KOPT-K1 (cell line): ENCODE measurements at regions not wholly inside any gene's neighbourhood (a gene's known extent, or its start where the extent isn't known, plus 50 kb on each side); places are given as distances from the start of the nearest gene placed in this dataset.
"Not testable (repeated sequence)": the region's sequence is repeated elsewhere in the genome, so short reads cannot be mapped to it uniquely, and the experiment has no call there.

Source experiments
- H3K27ac ChIP-seq: fragments of 200-600 bp; sonication (generic); 2 replicates; pipeline ENCODE4 v1.5.1; 2016; ENCODE audit warnings: antibody characterized with exemption, mild to moderate bottlenecking, low read depth, low read length; ENCODE audit not compliant: poor library complexity, severe bottlenecking
- H3K36me3 ChIP-seq: fragments of 200-600 bp; sonication (generic); 2 replicates; pipeline ENCODE4 v1.5.1; 2017; ENCODE audit warnings: antibody characterized with exemption, mild to moderate bottlenecking, low read length, moderate library complexity; ENCODE audit not compliant: insufficient read depth
- H3K9me3 ChIP-seq: fragments of 200-600 bp; sonication (generic); 2 replicates; pipeline ENCODE4 v1.5.1; 2017; ENCODE audit warnings: antibody characterized with exemption, low read length, mild to moderate bottlenecking; ENCODE audit not compliant: insufficient read depth, poor library complexity, severe bottlenecking

DNA sequence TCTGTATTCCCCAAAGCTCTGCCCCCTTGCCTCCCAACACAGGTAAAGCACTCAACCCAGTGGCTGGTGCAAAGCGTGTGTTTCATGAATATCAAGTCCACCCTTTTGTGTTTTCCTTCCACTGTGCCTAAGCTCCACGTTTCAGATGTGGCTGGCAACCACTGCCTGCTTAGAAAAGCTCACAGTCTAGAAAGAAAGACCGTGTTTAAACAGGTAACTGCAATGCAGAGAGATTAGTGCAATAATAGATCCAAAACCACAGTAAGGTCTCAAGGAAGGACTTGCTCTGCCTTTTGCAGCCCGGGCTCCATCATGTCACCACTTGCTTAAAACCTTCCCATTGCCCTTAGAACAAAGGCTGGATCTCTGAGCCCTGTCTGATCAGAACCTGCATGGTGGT is 240.2 kb upstream of the C16orf82 start:
- Histone ChIP-seq H3K36me3 (no peaks in the 10 kb centered on the region), H3K9me3 (no peaks in the 10 kb centered on the region), H3K27ac (no peak overlapping the region)

DNA sequence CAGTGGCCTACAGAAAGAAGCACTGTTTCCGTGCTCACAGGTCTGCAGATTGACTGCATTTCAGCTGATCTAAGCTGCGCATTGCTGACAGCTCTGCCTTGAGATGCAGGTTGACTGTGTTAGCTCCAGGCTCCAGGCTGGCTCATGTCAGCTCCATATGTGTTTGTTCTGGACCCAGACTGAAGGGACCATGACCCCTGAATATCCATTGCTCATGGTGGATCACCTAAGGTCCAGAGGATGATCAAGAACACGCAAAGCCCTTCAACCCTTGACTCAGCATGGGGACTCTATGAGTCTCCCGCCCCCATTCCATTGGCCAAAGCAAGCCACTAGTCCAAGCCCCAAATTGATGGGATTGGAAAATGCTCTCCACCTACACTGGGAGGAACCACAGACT is 239.3 kb upstream of the C16orf82 start:
- no peak overlapping the region for H3K27ac ChIP-seq
- no peaks in the 10 kb centered on the region for H3K9me3 ChIP-seq
- no peaks in the 10 kb centered on the region for H3K36me3 ChIP-seq

GRCh38 chr16:26830428-26831127 is 236.1 kb upstream of the C16orf82 start:
- Histone ChIP-seq H3K9me3 (no peaks in the 10 kb centered on the region), H3K27ac (no peak overlapping the region), H3K36me3 (no peaks in the 10 kb centered on the region)

GRCh38 chr16:26836114-26836513 is 230.6 kb upstream of the C16orf82 start:
- H3K27ac ChIP-seq, H3K9me3 ChIP-seq: not testable (repeated sequence)

GRCh38 chr16:26838931-26839330 is 227.8 kb upstream of the C16orf82 start:
- Histone ChIP-seq H3K36me3 (no peaks in the 10 kb centered on the region), H3K27ac (no peak overlapping the region), H3K9me3 (no peaks in the 10 kb centered on the region)

More at GRCh38 chr16:26836114-26836513, 230.6 kb upstream of the C16orf82 start:
- not testable (repeated sequence) for H3K36me3 ChIP-seq

DNA sequence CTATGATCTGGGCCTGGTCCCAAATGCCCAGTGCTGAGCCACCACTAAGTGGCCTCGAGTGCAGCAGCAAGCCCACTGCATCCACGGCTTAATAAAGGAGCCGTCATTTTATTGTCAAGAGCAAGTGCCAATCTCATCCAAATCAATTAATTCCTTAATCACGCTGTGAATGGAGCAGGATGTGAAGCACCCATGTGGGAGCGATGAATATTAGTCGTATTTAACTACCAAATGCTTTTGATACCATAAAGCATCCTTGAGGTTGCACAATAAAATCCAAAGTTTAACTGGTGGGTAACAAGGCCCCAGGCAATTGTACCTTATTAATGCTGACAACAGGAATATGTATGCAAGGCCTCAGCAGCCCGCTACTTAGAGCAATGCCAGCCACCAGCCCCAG is 226.0 kb upstream of the C16orf82 start:
- no peaks in the 10 kb centered on the region for H3K36me3 ChIP-seq
- no peaks in the 10 kb centered on the region for H3K9me3 ChIP-seq
- no peak overlapping the region for H3K27ac ChIP-seq

GRCh38 chr16:26856271-26856670 is 210.5 kb upstream of the C16orf82 start:
- peaks cover 14% of the 10 kb centered on the region for H3K9me3 ChIP-seq
- H3K36me3 ChIP-seq: no peaks in the 10 kb centered on the region
- H3K27ac ChIP-seq: no peak overlapping the region

DNA sequence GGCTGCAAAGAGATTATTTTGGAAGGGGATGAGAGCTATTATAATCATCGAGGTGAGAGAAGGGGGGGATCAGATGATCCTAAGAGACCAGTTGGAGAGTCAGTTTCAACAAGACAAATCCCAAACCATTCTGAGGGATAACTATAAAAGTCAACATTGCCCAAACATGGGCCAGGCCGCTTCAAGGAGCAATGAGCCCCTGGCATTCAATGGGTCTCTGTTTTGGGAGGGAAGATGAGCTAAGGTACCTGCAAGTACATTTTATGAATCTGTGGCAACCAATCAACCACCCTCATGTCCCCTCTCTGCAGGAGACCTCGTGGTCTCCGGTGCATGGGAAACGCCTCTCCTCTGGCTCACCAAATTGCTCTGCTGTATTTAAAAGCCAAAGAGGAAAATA is 209.9 kb upstream of the C16orf82 start:
- Histone ChIP-seq H3K9me3 (peaks cover 14% of the 10 kb centered on the region), H3K36me3 (no peaks in the 10 kb centered on the region), H3K27ac (no peak overlapping the region)

GRCh38 chr16:26857371-26857770 is 209.4 kb upstream of the C16orf82 start:
- no peaks in the 10 kb centered on the region for H3K36me3 ChIP-seq
- H3K9me3 ChIP-seq: peaks cover 14% of the 10 kb centered on the region
- no peak overlapping the region for H3K27ac ChIP-seq

DNA sequence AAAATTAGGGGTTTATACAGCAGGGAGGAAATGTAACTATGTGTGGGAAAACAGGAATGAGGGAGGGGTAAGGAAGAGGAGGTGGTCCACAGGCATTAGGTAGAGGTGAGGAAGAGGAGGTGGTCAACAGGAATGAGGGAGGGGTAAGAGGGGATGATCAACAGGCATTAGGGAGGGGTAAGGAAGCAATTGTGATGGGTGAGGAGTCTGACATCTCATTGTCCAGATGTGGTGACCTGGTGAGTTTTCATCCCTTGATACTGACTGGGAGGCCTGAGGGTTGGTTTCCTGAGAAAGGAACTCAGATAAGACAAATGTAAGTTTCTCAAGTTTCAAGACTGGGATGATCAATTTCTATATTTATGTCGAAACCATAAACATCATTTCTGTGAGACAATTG is 206.2 kb upstream of the C16orf82 start:
- H3K27ac ChIP-seq: no peak overlapping the region
- H3K9me3 ChIP-seq: peaks cover 14% of the 10 kb centered on the region
- H3K36me3 ChIP-seq: no peaks in the 10 kb centered on the region

- Histone ChIP-seq H3K36me3 (no peaks in the 10 kb centered on the region), H3K9me3 (peaks cover 14% of the 10 kb centered on the region), H3K27ac (no peak overlapping the region)
Measured at GRCh38 chr16:26863931-26864330, 202.8 kb upstream of the C16orf82 start.

- H3K9me3 ChIP-seq, H3K27ac ChIP-seq, H3K36me3 ChIP-seq: not testable (repeated sequence)
Measured at GRCh38 chr16:26874318-26874717, 192.4 kb upstream of the C16orf82 start.

DNA sequence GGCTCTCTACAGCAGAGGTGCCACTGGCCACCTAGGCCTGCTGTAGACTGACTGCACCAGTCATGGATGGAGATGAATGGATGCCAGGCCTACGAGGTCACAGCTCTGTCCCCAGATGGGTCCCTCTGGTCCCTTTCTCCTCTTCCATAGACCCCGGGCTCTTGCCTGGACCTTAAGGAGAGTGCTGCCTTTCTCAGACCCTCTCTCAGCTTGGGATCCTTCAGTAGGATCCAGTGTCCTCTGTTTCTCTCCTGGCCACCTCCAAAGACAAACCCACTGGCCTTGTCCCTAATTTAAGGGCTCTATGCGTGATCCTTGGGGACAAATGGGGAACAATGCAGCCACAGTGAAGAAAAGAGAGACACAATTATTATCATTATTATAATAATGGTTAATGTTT is 189.3 kb upstream of the C16orf82 start:
- no peaks in the 10 kb centered on the region for H3K9me3 ChIP-seq
- H3K36me3 ChIP-seq: no peaks in the 10 kb centered on the region
- no peak overlapping the region for H3K27ac ChIP-seq

- H3K27ac ChIP-seq: no peak overlapping the region
- no peaks in the 10 kb centered on the region for H3K9me3 ChIP-seq
- H3K36me3 ChIP-seq: no peaks in the 10 kb centered on the region
Measured at GRCh38 chr16:26885674-26886073, 181.1 kb upstream of the C16orf82 start.

DNA sequence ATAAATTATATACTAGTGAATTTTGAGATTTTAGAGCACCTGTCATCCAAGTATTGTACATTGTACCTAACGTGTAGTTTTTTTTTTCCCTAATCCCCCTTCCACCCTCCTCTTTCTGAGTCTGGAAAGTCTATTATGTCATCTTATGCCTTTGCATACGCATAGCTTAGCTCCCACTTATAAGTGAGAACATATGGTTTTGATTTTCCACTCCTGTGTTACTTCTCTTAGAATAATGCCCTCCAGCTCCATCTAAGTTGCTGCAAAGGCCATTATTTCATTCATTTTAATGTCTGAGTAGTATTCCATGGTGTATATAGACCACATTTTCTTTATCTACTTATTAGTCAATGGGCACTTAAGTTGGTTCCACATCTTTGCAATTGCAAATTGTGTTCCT is 177.0 kb upstream of the C16orf82 start:
- Histone ChIP-seq H3K27ac (no peak overlapping the region), H3K36me3 (no peaks in the 10 kb centered on the region)

DNA sequence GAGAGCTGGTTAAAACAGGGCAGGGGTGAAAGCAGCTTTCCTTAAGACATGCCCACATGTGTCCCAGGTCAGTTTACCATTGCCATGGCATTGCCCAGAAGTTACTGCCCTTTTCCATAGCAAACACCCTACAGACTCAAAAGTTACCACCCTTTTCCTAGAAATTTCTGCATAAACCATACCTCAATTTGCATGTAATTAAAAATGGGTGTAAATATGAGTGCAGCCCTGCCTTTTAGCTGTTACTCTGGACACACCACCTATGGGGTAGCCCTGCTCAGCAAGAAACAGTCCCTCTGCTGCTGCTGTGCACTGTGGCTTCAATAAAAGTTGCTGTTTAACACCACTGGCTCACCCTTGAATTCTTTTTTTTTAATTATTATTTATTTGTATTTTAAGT is 168.5 kb upstream of the C16orf82 start:
- Histone ChIP-seq H3K9me3 (no peaks in the 10 kb centered on the region), H3K36me3 (no peaks in the 10 kb centered on the region), H3K27ac (no peak overlapping the region)

More for the DNA sequence above, 177.0 kb upstream of the C16orf82 start:
- no peaks in the 10 kb centered on the region for H3K9me3 ChIP-seq
